Right lung (tissue), 2 donors: ENCODE measurements at regions not wholly inside any gene's neighbourhood (a gene's known extent, or its start where the extent isn't known, plus 50 kb on each side); places are given as distances from the start of the nearest gene placed in this dataset.

Experiments
- DNase-seq, 2 donors: peaks; one replicate each; pipeline ENCODE4 v3.0.0-alpha.2; 2013

DNA sequence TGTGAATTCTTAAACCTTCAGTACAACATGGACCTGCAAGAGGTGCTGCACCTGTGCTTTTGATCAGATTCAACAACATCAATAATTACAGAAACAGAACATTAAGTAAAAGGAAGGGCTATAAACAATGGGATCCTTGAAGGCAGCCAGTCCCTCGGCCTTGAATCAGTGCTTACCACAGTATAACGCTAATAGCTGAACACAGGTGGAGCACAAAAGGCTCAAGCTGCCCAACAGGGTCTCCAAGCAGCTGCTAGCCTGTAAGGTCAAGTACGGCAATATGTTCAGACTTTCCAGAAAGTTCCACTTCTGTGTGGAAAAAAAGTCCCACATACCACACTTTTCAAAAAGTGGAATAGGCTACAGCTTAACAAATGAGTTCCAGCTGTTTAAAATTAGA lies 61.9 kb upstream of the ITGA1 start:
- no peak for DNase-seq

DNA sequence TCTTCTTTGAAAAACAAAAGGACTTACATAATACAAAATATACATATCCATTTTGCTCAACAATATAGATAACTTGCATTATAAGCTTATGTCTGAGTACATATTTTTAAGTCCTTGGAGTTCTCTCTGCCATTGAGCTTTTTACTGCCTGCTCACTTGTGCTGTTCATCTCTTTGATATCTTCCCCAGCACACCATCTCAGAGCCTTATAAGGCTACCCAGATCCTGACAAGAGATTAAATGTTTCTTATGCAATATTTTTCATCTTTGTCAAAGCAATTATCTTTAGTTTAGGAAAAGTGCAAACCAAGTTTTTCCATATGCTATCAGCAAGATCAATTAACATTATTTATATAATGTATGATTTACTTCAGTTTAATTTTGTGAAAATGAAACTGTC lies 60.7 kb upstream of the ITGA1 start:
- DNase-seq, result no peak

DNA sequence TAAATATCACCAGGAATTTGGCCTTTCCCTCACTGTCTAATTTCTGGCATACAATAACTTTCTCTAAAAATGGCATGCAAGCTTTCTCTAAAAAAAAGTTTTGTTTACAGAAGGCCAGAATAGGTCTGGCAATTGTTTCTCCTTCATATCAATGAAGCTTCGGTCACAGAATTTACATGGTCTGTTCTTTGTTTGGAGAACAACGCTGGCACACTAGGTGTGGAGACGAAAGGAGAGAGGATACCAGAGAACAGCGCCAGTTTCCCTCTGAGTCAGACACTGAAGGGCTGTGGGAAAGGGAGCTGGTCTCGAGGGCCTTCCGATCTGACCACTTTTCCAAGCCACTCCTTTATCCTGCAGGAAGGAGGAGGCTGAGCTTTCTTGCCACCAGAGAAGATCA lies 60.1 kb upstream of the ITGA1 start:
- DNase-seq, result no peak

DNA sequence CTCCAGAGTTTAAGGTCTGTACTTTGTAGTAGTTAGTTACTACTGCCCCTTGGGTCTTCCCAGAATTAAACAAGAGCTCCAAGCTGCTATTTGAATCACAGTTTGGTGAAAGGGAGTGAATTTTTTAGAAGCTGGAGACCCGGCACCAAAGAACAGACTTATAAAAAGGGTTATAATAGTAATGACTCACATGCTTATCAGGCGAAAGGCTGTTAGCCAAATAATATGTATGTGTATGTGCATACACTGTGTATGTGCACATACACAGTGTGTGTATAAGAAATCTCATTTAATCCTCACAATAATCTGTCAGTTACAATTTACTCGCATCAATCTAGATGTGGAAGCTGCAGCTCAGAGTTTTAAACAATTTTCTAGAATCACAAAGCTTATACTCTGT lies 59.5 kb upstream of the ITGA1 start:
- no peak for DNase-seq

GRCh38 chr5:52728686-52729085 lies 59.0 kb upstream of the ITGA1 start:
- DNase-seq, result no peak

- no peak for DNase-seq
These were observed 56.3 kb upstream of the ITGA1 start for GRCh38 chr5:52731274-52732027.

DNA sequence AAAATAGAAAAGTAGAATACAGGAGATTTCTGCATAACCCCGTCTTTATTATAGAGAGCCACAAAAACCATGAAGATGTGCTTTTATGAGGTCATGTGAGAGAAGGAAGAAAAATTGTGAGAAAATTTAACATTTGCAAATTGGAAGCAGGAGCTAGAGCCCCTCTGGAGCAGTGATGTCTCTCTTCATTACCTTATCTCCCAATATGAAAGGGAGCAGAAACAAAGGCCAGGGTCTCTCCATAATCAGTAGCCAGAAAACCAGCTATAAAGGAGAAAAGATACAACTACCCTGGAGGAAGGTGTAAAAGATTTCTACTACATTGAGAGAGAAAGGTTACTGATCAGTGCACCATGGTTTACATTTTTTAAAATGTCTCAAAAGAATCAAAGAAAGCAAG lies 53.2 kb upstream of the ITGA1 start:
- no peak for DNase-seq

DNA sequence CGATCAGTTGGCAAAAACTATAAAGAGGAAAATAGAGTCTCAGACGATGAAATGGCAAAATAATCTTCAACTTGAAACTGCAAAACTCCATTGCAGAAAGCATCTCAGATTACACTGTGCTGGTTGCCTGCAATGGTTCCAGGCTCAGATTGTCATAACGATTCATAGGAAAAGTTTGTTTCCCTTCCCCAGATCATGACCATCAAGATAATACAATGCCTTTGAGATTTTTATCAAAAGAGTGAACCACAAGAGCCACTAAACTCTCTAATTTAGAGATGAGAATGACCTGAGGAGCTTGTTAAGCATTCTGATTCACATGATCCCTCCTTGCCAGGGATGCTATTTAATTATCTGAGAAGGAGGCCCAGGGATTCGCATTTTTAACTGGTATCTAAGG lies 52.6 kb upstream of the ITGA1 start:
- no peak for DNase-seq
